ENCODE measurements at regions not wholly inside any gene's neighbourhood (a gene's known extent, or its start where the extent isn't known, plus 50 kb on each side); places are given as distances from the start of the nearest gene placed in this dataset.

DNA sequence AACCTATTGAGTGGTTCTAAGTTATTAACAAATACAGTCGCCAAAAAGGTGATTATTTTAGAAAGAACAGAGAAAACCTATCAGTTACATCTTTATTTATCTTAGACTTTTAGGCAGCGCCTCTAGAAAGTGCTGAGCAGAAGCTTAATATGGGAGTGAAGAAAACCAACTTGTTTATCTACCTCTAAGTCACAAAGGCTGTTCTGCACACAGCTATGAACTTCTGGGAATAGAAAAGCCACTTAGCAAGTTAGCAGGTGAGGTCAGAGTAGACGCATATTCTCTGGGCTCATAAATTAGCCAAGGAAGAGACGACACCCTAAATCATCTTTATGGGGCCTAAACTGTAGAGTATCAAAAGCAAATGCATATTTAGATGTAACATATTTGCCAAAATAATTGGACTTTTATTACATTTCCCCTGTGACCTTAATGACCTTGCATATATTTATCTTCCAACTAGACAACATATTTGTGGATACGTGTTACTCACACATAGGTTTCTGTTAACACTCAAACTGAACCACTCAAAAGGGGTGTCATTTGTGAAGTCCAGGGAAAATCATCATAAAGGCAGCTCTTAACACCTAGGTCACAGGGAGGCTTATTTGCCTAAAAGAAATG lies 267.1 kb downstream of the ADGB start:
- DNase-seq (ENCODE audit: low read depth, low spot score): no peak

DNA sequence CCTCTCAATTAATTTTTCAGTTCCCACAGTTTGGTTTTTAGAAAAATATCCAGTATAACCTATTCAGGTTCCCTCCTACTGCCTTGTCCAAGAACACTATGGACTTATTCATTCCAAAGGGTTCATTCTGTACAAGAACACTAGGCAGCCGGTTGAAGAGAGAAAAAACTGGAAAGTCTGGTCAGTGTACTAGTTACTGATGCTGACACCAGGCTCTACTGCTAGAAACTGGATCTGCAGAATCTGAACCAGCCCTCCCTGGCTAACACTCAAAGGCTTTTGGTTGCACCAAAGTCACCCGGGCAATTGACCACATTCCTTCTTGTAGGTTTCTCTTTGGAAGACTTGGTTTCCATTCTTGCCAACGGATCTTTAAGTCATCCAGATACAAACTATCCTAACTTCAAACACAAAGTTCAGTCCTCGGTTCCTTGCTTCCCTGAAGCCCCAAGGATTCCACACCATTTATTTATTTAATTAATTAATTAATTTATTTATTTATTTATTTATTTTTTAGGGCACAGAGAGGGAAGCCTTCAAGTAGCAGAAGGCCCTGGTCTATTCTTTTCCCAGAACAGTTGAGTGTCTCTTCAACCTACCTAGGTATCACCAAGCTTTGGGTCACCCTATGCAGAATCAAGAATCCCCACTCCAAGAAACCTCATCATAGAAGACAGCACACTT lies 268.1 kb downstream of the ADGB start:
- no peak for DNase-seq (ENCODE audit: low read depth, low spot score)

DNA sequence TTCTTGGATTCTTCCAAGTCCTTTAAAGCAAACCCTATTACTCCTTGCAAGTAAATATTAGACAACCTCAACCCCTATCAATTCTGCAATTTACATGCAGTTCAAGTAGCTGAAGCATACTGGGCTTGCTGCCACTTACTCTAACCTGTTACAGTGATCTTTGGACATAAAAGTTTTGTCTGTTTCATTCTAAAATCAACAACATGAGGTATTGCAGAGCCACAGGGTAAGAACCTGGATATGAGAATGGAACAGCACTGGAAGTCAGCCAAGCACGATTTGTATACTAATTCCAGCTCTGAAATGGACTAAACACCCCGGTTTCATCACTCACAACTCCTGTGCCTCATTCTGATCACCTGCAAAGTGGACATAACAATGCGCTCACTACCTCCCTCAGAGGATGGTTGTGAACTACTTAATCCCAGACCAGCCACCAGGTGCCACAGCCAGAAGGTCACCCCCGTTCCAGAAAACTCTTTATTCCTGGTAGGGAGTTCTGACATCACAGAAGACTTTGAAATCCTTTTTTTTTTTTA lies 270.0 kb downstream of the ADGB start:
- no peak for DNase-seq (ENCODE audit: low read depth, low spot score)

DNA sequence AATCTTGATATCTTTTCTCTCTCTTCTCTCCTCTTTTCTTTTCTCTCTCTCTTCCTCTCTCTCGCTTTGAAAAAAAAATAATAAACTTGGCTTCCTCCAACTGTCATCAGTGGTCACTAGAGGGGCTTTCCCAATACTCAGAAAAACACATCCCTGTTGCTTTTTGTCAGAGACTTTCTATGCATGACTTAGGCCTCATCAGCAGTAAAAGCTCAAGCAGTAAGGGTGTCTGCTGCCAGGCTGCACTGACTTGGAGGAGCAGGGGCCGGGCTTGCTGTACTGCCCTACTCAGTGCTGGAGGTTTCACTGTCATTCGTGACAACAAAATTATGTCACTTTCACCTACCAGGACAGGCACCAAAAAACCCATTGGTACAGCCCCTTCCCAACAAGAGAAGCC lies 272.0 kb downstream of the ADGB start:
- DNase-seq (ENCODE audit: low read depth, low spot score): no peak

DNA sequence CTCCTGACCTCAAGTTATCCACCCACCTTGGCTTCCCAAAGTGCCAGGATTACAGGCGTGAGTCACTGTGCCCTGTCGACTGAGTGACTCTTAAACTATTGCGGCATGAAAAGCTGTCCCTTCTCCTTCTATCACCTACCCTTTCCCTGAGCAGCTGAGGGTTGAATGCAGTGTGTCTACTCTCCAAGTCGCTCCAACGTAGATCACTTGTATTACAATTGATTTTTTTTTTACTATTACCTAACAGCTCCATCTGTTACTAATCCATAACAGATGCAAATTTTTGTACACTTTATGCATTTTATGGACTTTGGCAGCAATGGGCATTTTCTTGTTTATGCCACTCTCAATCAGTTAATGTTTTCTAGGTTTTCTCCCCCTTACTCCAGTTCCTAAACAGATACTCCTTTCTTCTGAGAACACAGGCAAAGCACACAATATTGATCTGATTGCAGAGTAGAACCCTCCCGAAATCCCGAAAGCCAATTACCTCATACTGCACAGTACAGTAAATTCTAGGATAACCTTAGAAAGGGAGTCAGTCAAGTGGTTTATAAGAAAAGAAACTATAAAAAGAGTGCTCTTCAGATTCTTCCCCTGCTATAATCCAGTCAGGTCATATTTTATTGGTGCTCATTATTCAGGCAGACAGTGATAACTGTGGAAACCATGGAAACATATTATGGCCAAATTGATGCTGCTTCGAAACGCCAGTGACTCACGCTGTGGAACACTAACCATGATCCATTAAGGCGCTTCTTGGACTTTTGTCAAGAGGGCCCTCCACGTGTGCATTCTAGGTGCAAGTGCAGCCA lies 273.0 kb downstream of the ADGB start:
- no peak for DNase-seq (ENCODE audit: low read depth, low spot score)

DNA sequence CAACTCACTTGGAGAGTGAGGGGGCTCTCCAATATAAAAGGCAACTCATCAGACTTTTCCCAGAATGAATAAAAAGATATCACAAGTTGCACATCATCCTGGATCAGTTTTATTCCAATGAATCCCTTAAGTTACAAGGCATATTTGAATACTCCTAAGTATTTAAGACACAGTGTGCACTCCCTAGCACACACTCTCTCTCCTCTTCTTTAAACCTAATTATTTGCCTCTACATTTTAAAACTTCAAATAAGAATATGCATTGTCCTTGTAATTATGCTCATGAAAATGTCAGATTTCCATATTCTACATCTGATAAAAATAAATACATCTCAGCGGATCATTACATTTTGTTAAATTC lies 273.6 kb downstream of the ADGB start:
- DNase-seq (ENCODE audit: low read depth, low spot score): no peak

DNA sequence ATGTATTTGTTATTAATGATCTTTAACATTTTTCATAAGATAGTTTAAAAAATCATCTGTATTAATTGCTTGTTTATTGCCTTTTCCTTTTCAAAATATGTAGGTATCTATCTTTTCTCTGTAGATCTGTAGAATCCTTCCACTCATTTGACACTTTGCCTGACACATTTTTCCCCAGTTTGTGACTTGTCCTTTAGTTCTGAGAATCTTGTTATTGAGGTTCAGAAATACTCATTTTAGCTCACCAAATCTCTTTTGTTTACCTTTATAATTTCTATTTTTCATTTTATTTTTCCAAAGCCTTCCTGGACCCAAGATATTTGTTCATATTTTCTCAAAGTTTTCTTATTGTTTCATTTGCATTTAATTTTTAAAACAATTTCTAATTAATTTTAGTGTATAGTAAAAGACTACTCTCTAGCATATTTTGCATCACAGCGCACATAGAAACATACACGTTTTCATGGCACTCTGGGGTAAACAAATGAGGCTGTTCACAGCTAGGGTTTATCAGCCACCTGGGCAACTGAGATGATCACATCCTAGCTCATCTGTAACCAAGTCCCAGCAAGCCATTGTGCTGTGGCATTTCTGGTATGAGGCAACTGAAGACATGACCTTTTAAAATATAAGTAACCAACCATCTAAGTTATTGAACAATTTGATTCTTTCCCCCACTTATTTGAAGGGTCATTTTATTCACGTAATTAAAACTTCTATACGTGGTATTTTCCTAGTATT lies 275.7 kb downstream of the ADGB start:
- no peak for DNase-seq (ENCODE audit: low read depth, low spot score)

DNA sequence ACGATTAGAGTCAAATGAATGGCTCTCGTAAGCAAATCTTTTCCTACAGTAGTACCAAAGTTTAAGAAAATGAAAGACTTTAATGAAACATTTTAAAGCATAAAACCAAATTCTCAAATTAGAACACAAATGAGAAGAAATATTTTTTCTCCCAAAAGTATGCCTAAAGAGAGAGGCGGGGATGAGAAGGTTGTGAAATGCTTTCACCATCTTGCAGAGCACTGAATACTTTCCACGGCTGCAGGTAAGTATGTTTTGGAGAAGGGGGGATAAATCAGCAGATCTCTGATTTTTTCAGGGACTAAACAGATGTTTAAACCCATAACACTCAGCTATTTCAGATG lies 277.1 kb downstream of the ADGB start:
- DNase-seq (ENCODE audit: low read depth, low spot score): no peak

DNA sequence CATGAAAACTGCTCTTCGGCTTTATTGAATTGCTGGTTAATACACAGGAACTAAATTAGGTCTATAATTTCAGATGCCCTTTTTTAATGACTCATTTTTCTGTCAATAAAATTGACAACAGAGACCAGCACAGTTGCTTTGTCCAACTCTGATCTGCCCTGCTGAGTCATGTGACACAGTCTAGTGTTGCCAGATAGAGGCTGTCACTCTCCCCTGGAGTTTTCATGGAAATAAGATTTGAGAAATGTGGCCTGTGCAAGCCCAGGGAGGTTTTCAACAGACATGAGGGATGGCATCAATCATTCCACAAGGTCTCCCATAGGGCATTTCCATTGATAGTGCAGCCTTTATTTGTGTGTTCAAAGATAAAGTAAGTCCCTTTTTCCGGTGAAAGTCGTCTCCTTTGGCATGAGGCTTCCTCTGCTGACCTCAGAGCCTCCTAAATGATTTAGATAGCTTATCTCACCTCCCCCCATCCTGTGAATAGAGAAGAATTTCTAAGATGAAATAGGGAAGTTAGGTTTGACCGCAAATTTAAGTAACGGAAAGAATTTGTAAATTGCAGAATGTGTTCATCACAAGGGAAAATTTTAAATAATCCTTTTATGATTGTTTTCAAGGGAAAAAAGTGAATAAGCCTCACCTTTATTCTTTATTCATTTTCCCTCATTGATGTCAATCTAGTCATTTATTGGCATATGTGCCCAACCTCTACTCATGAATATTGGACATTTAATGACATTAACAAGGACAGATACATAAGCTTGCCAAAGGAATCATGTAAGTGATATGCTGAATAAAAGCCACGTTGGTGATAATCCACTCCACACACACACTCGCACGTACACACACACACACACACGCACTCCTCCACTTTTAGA lies 277.7 kb downstream of the ADGB start:
- no peak for DNase-seq (ENCODE audit: low read depth, low spot score)

DNA sequence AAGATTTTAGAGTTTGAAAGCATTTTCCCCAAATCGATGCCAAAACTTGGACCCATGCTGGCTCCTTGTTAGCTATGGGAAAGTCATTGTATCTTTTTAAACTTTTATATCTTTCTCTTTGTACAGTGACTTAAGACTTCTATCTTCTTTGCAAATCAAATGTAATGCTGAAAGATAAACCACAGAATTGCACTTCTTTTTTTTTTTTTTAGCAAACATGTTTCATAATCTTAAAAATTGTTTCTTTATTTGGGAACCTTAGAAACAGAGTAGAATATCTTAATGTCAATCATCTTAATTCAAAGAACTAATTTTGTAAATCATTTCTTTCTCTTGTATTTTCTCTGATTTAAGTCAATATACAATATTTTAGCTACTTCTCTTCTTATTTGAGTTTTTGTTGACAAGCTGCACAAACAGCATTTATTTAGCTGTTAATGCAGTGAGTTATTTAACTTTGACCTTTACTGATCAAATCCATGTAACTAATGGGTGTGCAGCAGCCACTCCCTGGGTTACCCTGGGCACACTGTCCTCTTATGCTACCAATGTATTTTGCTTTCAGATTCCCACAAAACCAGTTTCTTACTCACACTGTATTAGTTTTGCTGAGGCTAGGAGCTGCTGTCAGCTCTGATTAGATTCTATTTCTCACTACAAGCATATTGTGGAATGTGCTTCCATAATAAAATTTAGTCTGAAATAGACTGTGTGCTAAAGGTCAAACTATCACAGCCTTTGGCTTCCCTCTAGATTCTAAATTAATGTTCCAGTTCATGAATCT lies 279.6 kb downstream of the ADGB start:
- no peak for DNase-seq (ENCODE audit: low read depth, low spot score)

DNA sequence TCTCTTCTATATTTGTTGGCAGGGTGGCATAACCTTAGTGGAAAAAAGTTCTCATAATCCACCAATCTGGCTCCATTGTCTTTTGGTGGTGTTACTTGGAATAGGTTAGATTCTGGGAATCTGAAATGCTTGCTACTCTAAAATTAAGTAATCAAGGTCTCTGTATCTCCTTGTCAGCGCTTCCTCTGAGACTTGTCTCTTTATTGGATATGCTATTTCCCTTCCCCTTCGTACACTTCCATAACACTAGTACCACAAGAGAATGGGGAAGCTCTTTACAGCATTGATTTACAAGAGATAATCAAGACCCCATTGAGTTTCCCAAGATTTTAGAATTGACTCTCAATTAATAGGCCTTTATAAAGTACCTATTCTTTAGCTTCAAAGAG lies 280.2 kb downstream of the ADGB start:
- no peak for DNase-seq (ENCODE audit: low read depth, low spot score)

DNA sequence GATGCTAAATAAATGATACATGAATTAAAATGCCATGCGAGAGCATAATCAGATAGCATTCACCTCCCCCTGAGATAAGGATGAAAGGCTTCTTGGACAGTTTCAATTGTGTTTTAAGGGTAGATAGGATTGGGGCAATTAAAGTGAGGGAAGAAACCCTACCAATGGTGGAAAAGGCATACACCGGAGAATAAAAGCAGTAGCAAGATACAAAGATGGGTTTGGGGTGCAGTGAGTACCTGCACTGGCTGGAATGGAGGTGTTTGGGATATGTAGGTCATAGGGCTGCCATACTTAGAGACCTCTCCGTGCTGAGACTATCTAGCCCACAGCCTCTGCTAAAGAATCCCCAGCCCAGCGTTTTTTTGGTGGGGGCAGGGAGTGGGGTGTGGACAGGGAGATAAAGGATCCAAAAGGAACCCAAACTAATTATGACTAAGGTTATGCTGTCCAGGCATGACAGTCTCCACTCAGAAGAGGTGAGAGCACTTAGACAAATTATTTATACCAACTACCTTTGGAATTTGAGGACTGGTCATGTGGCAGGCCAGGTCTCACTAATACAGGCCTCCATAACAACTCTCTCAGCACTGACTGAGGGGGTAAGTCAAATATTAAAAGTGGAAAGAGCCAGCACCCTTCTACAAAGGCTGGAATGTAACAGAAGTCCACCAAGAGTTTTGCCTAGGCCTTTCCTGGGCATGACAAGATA lies 280.8 kb downstream of the ADGB start:
- no peak for DNase-seq (ENCODE audit: low read depth, low spot score)

DNA sequence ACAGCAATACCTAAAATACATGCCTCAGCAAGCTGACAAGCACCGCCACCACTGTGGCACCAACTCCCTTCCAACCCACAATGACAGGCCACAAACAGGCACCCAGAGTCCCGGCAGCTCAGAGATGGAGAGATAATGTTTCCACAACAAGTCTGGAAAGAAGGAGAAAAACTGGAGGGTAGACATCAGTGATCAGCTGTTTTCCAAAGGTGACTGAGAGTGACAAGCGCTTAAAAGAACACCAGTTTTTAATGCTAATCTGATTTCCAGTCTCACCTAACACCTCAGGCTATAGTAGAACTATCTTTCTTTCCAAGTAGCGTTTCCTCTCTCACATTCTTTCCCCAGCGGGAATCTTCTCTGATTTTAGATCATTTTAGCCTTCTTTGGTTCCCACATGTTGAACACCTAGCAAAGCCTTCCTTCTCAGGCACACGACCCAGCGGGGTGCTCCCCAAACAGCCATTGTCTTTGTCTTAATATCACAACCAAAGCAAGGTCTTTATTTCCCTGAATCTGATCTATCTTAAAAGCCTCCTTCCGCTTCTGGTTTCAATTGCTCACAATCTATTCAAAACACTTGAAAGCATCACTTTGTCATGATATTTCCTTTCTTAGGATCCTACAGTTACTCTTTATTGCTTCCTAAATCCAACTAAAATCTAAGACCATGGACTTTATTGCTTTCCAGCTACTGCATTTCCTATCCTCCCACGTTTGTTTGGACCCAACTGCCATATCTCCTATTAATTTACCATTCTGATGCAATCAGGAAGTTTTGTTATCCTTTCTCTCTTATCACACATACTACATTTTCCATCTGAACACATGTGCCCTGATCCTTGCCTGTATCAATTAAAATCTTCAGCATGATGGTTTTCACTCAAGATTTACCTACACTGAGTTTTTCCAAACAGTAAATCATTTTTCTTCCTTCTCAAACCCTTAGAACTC lies 282.7 kb downstream of the ADGB start:
- DNase-seq (ENCODE audit: low read depth, low spot score): no peak

DNA sequence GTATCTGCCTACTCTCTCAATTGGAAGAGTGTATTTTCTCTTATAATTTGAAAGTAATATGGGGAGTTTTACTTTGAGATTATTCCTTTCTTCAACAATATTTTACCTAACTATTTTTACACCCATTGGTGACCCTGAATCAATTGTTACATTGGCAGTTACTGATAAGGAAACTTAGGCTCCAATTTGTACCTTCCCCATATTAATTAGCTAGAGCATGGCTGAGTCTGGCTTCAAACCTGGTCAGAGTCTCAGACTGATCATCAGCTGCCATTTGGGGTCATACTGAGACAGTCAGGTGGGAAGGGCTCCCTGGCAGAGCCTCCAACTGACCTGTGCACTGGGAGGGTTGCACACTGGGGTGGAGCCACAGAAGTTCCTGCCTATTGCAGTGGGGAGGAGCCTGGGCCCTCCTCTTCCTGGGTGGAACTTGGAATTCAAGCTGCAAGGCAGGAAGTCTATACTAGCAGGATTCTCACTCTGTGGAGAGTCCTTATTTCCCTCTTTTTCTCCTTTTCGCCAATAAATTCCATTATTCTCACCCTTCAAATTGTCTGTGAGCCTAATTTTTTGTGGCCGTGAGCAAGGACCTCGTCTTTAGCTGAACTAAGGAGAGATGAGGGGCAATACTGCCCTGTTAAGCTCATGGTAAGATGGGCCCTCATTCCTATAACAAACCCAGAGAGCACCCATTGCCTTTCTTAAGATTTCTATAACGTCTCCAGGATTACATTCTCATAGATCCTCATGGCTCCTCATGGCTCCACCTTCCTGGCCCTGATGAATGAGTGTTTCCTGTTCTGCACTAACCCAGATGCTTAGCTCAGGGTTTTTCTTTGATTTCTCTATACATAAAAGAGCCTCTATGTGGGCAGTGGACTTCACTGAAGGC lies 285.1 kb downstream of the ADGB start:
- DNase-seq (ENCODE audit: low read depth, low spot score): no peak

DNA sequence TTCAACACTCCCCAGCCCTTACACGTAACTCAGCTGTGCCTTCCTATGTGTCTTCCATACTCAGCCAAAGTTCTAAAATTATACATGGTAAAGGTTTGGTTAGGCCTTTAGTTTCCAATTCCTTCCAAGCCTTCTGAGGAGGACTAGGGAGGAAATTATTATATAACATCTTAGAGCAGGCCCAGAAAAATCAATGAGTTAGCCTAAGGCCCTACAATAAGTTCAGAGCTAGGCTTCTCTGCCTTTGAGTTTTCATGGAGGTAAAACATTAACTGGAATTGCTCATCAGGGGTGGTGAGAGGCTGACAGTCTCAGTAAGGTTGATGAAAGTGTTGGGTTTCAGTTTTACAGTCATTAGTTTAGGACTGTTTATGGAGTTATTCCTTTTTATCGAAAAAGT lies 286.0 kb downstream of the ADGB start:
- DNase-seq (ENCODE audit: low read depth, low spot score): no peak

DNA sequence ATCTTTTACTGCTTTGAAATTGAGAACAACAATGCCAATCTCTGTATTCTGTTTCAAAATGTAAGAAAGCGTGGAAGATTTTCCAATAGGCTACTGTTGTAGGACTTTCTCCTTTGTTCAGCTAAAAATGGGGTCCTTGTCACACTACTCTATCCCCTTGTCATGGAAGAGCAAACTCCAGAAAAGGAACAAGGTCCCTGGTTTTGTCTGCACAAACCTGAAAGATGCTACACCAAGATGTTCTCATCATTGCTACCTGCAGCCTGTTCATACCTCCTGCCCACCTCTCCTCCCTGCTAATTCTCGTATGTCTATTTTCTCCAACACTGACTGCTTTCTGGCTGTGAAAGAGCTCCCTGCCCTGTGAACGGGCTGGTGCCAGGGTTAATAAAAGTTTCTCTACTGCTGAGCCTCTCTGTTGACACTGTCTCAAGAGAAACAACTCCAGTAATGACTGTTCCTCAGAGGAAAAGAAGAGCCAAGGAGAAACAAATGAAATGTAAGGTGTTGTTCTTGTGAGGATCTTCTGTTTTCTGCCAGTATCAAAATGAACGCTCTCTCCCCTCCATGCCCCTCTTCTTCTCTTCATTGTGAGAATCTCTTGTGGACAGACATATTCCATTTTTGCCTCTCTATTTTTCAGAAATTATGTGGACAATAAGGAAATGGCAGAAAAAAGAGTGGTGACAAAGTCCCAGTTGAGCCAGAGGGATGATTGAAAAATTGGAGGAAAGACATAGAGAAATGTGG lies 287.1 kb downstream of the ADGB start:
- no peak for DNase-seq (ENCODE audit: low read depth, low spot score)

Data from smooth muscle cell of the brain vasculature (primary cell).